Cardiac muscle cell (in vitro differentiated cells and primary cell): ENCODE measurements at regions not wholly inside any gene's neighbourhood (a gene's known extent, or its start where the extent isn't known, plus 50 kb on each side); places are given as distances from the start of the nearest gene placed in this dataset.

Experiments used
- DNase-seq, 2 donors: peaks; one replicate each; pipeline versions ENCODE4 v3.0.0 to v3.0.0-alpha.2; 2010 to 2017; ENCODE audit warnings: low read depth in 1 of 2, low spot score in 1 of 2
- H3K27ac ChIP-seq: fragments of 200-600 bp; sonication (generic); 2 replicates; pipeline ENCODE4 v1.5.1; 2016
- H3K27me3 ChIP-seq: fragments of 200-600 bp; sonication (generic); 2 replicates; pipeline ENCODE4 v1.6.0; 2016; ENCODE audit warnings: control low read depth
- H3K36me3 ChIP-seq: fragments of 200-600 bp; sonication (generic); 2 replicates; pipeline ENCODE4 v1.5.1; 2016; ENCODE audit warnings: control low read depth
- H3K4me1 ChIP-seq: fragments of 200-600 bp; sonication (generic); 2 replicates; pipeline ENCODE4 v1.8.1; 2017; ENCODE audit warnings: low read depth, mild to moderate bottlenecking, mixed run types
- H3K4me3 ChIP-seq: fragments of 200-600 bp; sonication (generic); 2 replicates; pipeline ENCODE4 v1.5.1; 2016; ENCODE audit warnings: mild to moderate bottlenecking
- H3K9me3 ChIP-seq: fragments of 200-600 bp; sonication (generic); 2 replicates; pipeline ENCODE4 v1.5.1; 2017; ENCODE audit warnings: low read depth, mild to moderate bottlenecking, control low read depth
- TF ChIP-seq, protein P1 (sequence below): IDR thresholded peaks from 2 replicates; pipeline ENCODE4 v1.5.1; 2012; ENCODE audit warnings: low read depth, mild to moderate bottlenecking, low read length

DNA sequence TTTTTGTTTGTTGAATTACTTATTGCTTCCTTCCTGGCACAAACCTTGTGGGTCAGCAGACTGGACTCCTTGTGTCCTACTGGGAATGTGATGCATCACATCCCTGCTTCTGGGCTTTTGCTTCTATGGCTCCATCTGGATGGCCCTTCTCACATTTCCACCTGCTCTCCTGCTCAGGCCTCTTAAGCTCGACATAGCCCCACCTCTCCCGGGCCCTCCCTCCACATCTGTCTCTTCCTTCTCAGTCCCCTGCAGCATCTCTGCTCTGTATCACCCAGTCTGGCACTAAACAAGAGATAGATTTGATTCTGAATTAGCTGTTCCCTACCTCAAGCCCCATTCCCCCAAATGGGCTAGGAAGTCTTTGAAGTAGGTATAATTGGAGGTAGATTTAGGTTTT, 356.8 kb downstream of the DHX35 start:
- H3K36me3 ChIP-seq = no peaks in the 10 kb centered on the region
- TF ChIP-seq, protein P1, sequence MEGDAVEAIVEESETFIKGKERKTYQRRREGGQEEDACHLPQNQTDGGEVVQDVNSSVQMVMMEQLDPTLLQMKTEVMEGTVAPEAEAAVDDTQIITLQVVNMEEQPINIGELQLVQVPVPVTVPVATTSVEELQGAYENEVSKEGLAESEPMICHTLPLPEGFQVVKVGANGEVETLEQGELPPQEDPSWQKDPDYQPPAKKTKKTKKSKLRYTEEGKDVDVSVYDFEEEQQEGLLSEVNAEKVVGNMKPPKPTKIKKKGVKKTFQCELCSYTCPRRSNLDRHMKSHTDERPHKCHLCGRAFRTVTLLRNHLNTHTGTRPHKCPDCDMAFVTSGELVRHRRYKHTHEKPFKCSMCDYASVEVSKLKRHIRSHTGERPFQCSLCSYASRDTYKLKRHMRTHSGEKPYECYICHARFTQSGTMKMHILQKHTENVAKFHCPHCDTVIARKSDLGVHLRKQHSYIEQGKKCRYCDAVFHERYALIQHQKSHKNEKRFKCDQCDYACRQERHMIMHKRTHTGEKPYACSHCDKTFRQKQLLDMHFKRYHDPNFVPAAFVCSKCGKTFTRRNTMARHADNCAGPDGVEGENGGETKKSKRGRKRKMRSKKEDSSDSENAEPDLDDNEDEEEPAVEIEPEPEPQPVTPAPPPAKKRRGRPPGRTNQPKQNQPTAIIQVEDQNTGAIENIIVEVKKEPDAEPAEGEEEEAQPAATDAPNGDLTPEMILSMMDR = no peak
- H3K27ac ChIP-seq = no peak overlapping the region
- no peaks in the 10 kb centered on the region for H3K9me3 ChIP-seq
- DNase-seq = no peak
- H3K4me1 ChIP-seq = no peaks in the 10 kb centered on the region
- H3K27me3 ChIP-seq = peaks cover 4% of the 10 kb centered on the region
- no peak overlapping the region for H3K4me3 ChIP-seq

DNA sequence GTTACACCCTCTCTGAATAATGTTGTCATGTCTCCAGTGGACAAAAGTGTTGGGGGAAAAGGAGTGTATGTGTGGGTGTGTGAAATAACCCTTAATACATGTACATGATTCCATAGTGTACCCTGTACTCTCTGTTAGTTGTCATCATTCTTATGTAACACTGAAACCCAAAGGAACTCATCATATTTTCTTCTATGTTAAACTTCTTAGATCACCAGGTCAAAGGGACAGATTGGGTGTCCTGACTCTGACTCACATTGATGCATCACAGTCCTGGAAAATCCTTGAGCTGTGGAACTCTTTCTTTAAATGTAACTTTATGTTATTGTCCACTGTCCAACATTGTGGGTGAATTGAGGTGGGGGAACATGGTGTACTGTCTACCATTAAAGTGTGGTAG, 350.5 kb downstream of the DHX35 start:
- Histone ChIP-seq H3K4me1 (no peaks in the 10 kb centered on the region), H3K4me3 (no peak overlapping the region), H3K27ac (no peak overlapping the region), H3K36me3 (no peaks in the 10 kb centered on the region), H3K27me3 (peaks cover 6% of the 10 kb centered on the region), H3K9me3 (no peaks in the 10 kb centered on the region)
- TF ChIP-seq, protein P1 = no peak
- no peak for DNase-seq

DNA sequence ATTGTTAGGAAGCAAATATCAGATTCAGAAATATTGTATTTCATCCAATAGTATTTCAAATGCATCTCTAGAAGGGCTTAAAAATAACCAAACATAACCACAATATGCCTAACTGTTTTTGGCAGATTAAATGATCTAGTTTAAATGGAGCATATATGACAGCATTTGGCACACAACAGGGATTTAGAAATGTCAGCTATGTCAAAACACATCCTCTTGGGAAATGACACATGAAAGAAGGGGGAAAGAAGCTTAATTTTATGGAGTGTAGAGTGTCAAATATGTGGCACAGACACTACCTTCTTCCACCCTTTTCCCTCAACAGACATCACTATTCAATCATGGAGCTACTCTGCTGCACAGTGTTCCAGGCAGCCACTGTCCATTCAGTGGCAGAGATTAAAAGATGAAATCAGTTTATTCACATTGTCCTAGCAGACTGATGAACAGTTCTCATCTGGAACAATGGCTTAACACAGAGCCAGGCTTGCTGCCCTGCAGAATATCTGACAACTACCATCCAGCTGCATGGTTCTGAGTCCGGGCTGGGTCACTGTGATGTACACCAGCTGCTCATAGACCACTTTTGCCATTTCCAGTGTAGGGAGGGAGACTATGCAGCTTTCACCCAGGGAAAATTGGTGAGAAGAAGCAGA, 349.8 kb downstream of the DHX35 start:
- H3K27ac ChIP-seq = no peak overlapping the region
- H3K4me3 ChIP-seq = no peak overlapping the region
- no peaks in the 10 kb centered on the region for H3K36me3 ChIP-seq
- TF ChIP-seq, protein P1 = no peak
- DNase-seq = no peak
- H3K4me1 ChIP-seq = no peaks in the 10 kb centered on the region
- H3K27me3 ChIP-seq = peaks cover 6% of the 10 kb centered on the region
- H3K9me3 ChIP-seq = no peaks in the 10 kb centered on the region

DNA sequence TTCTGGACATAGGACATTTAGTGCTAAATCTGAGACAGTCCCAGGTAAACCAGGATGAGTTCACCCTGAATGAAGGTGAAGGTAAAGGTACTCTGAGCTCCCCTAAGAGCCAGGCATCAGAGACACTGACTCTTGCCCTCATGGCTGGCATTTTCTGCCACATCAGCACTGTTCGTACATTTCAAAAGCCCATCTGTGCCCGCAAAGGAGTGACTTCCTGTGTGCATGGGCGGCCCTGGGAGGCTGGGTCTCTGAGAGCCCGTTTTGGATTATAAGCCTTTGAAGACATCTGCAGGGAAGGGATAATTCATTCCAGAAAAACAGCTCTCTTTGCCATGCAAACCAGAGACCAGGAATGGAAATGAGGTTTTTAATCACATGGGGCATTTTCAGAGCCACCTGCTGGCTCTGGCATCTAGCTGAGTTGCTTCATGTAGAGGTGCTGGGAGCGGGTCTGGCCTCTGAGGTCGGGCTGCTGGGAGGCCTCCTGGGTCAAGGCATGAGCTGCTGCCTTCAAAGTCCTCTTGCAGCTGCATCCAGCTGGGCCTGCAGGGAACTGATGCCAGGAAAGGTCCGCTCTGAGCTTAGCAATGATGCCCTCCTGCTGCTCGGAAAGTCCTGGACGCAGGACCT, 348.3 kb downstream of the DHX35 start:
- H3K27me3 ChIP-seq = peaks cover 3% of the 10 kb centered on the region
- H3K4me1 ChIP-seq = no peaks in the 10 kb centered on the region
- H3K27ac ChIP-seq = no peak overlapping the region
- no peaks in the 10 kb centered on the region for H3K9me3 ChIP-seq
- DNase-seq = no peak
- H3K36me3 ChIP-seq = no peaks in the 10 kb centered on the region
- no peak overlapping the region for H3K4me3 ChIP-seq
- TF ChIP-seq, protein P1 = no peak

DNA sequence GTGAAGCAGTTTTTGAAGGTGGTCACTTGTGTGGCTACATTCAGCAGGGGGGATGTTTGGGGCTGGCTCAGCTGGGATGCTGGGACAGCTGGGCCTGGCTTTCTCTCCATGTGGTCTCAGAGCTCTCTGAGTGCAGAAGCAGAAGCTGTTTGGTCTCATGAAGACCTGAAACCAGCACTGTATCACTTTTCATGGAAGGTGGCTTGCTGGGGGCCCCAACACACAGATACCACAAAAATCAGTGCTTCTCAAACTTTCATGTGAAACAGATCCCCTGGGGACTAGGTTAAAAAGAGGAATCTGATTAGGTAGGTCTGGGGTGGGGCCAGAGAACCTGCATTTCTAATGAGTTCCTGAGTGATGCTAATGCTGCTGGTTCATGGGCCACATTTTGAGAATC, 347.3 kb downstream of the DHX35 start:
- Histone ChIP-seq H3K36me3 (no peaks in the 10 kb centered on the region), H3K27ac (no peak overlapping the region), H3K4me3 (no peak overlapping the region), H3K27me3 (peaks cover 3% of the 10 kb centered on the region), H3K4me1 (no peaks in the 10 kb centered on the region), H3K9me3 (no peaks in the 10 kb centered on the region)
- TF ChIP-seq, protein P1 = no peak
- DNase-seq = no peak
